Large intestine (tissue), 3 donors: ENCODE measurements at regions not wholly inside any gene's neighbourhood (a gene's known extent, or its start where the extent isn't known, plus 50 kb on each side); places are given as distances from the start of the nearest gene placed in this dataset.
"Not testable (repeated sequence)": the region's sequence is repeated elsewhere in the genome, so short reads cannot be mapped to it uniquely, and the experiment has no call there.

Experiments
- DNase-seq, 2 donors: peaks; one replicate each; pipeline versions ENCODE4 v3.0.0 to v3.0.0-alpha.2; 2013
- H3K27ac ChIP-seq: one replicate; pipeline ENCODE4 v1.5.1; 2013; ENCODE audit warnings: low read length
- H3K27me3 ChIP-seq: 2 replicates; pipeline ENCODE4 v1.6.1; 2013; ENCODE audit warnings: low read length; ENCODE audit not compliant: control insufficient read depth, insufficient read depth
- H3K36me3 ChIP-seq: 2 replicates; pipeline ENCODE4 v1.6.1; 2013; ENCODE audit warnings: low read length; ENCODE audit not compliant: control insufficient read depth, insufficient read depth
- H3K4me1 ChIP-seq: one replicate; pipeline ENCODE4 v1.6.1; 2013; ENCODE audit warnings: low read length; ENCODE audit not compliant: control insufficient read depth, insufficient read depth
- H3K4me3 ChIP-seq: one replicate; pipeline ENCODE4 v1.5.1; 2013; ENCODE audit warnings: low read length
- H3K9me3 ChIP-seq: one replicate; pipeline ENCODE4 v1.6.1; 2013; ENCODE audit warnings: mild to moderate bottlenecking, low read depth, low read length, moderate library complexity; ENCODE audit not compliant: control insufficient read depth
- WGBS: methylation state at CpG from one replicate; pipeline ENCODE4 v1.1.5; 2013; ENCODE audit warnings: low lambda C conversion rate; ENCODE audit not compliant: insufficient coverage; 5-methylcytosine and 5-hydroxymethylcytosine counted together

GRCh38 chr15:23773093-23773492, 86.0 kb upstream of the NDN start:
- Histone ChIP-seq H3K9me3 (no peaks in the 10 kb centered on the region), H3K4me1 (no peaks in the 10 kb centered on the region), H3K4me3 (no peak overlapping the region), H3K27ac (no peak overlapping the region), H3K27me3 (no peaks in the 10 kb centered on the region), H3K36me3 (no peaks in the 10 kb centered on the region)
- DNase-seq = no peak

DNA sequence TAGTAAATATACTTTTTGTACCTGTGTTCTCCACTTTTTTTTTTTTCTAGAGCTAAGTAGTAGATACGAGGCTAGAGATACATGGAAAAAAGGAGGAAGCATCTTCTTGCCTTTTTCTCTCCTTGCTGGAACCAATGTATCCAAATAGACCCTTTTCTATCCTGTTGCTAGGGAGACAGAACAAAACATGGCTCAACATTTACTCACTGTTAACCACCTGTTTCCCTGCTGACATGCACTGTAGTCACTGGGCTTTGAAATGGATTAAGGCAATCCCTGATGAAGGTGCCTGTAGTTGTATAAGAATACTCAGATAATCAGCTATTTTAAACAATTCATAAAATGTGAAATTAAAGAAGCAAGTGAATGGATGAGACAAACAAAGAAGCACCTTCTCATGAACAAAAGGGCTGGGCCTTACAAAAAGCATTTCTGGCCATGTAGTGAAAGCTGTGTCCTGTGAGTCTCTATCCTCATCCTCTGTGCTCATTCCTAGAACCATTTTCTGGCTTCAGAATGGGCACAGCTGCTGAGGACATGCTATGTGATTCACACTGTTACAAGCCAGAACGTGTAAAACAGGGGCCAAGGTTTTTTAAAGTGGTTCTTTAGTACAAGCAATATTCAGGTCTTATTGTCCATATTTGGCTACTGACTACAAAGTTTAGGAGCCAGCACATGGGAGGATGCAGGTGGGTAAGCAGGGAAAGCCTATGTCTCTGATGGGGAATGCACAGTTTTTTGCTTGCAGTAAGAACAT, 100.4 kb upstream of the NDN start:
- DNase-seq = no peak
- H3K4me1 ChIP-seq = no peaks in the 10 kb centered on the region
- H3K27ac ChIP-seq = no peak overlapping the region
- no peaks in the 10 kb centered on the region for H3K36me3 ChIP-seq
- H3K9me3 ChIP-seq = no peaks in the 10 kb centered on the region
- no peaks in the 10 kb centered on the region for H3K27me3 ChIP-seq
- WGBS = no CpG with 5 or more reads among the region's 2 CpGs
- no peak overlapping the region for H3K4me3 ChIP-seq

- no peaks in the 10 kb centered on the region for H3K9me3 ChIP-seq
- H3K27ac ChIP-seq = no peak overlapping the region
- H3K36me3 ChIP-seq = no peaks in the 10 kb centered on the region
- H3K27me3 ChIP-seq = no peaks in the 10 kb centered on the region
- no peaks in the 10 kb centered on the region for H3K4me1 ChIP-seq
- no peak overlapping the region for H3K4me3 ChIP-seq
- DNase-seq = no peak
- WGBS = no CpG with 5 or more reads among the region's 6 CpGs
Measured at GRCh38 chr15:23793191-23793680, 106.1 kb upstream of the NDN start.

GRCh38 chr15:23797747-23798446, 110.8 kb upstream of the NDN start:
- H3K4me3 ChIP-seq = no peak overlapping the region
- no peaks in the 10 kb centered on the region for H3K4me1 ChIP-seq
- H3K27ac ChIP-seq = no peak overlapping the region
- no peaks in the 10 kb centered on the region for H3K9me3 ChIP-seq
- no peaks in the 10 kb centered on the region for H3K36me3 ChIP-seq
- peak in 1 of 2 donors; percentile 1 for DNase-seq
- no CpG with 5 or more reads among the region's 22 CpGs for WGBS
- no peaks in the 10 kb centered on the region for H3K27me3 ChIP-seq

GRCh38 chr15:23801881-23802280, 114.8 kb upstream of the NDN start:
- no peaks in the 10 kb centered on the region for H3K27me3 ChIP-seq
- no peak overlapping the region for H3K27ac ChIP-seq
- H3K9me3 ChIP-seq = no peaks in the 10 kb centered on the region
- DNase-seq = no peak
- H3K4me1 ChIP-seq = no peaks in the 10 kb centered on the region
- no peak overlapping the region for H3K4me3 ChIP-seq
- H3K36me3 ChIP-seq = no peaks in the 10 kb centered on the region
- WGBS = no CpG with 5 or more reads among the region's 2 CpGs

DNA sequence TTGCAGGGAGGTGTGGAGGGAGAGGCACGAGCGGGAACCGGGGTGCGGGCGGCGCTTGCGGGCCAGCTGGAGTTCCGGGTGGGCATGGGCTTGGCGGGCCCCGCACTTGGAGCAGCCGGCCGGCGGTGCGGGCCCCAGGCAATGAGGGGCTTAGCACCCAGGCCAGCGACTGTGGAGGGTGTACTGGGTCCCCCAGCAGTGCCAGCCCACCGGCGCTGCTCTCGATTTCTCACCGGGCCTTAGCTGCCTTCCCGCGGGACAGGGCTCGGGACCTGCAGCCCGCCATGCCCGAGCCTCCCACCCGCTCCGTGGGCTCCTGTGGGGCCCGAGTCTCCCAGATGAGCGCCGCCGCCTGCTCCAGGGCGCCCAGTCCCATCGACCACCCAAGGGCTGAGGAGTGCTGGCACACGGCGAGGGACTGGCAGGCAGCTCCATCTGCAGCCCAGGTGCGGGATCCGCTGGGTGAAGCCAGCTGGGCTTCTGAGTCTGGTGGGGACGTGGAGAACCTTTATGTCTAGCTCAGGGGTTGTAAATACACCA, 115.9 kb upstream of the NDN start:
- no CpG with 5 or more reads among the region's 37 CpGs for WGBS
- not testable (repeated sequence) for H3K4me3 ChIP-seq, H3K4me1 ChIP-seq, H3K27me3 ChIP-seq, DNase-seq, H3K36me3 ChIP-seq, H3K27ac ChIP-seq, H3K9me3 ChIP-seq

DNA sequence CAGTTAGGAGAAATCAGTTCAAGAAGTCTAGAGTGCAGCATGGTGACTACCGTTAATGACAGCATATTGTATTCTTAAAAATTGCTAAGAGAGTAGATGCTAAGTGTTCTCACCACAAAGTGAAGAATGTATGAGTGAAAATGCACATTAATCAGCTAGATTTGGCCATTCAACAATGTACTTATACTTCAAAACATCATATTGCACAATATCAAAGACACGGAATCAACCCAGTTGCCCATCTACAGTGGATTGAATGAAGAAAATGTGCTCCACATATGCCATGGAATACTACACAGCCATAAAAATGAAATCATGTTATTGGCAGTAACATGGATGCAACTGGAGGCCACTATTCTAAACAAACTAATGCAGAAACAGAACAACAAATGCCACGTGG, 119.9 kb upstream of the NDN start:
- WGBS = no CpG with 5 or more reads among the region's 3 CpGs
- no peak for DNase-seq
- H3K4me3 ChIP-seq = no peak overlapping the region
- no peak overlapping the region for H3K27ac ChIP-seq
- no peaks in the 10 kb centered on the region for H3K4me1 ChIP-seq
- no peaks in the 10 kb centered on the region for H3K27me3 ChIP-seq
- H3K36me3 ChIP-seq = no peaks in the 10 kb centered on the region
- peaks cover 2% of the 10 kb centered on the region for H3K9me3 ChIP-seq

GRCh38 chr15:23823508-23823907, 136.4 kb upstream of the NDN start:
- no peaks in the 10 kb centered on the region for H3K36me3 ChIP-seq
- peaks cover 5% of the 10 kb centered on the region for H3K9me3 ChIP-seq
- no peaks in the 10 kb centered on the region for H3K27me3 ChIP-seq
- H3K4me3 ChIP-seq = no peak overlapping the region
- no peak overlapping the region for H3K27ac ChIP-seq
- peak in 1 of 2 donors; percentile 4 for DNase-seq
- no CpG with 5 or more reads among the region's 7 CpGs for WGBS
- H3K4me1 ChIP-seq = no peaks in the 10 kb centered on the region

GRCh38 chr15:23828786-23829185, 141.7 kb upstream of the NDN start:
- 86% methylated on average over 1 of the region's 1 CpG for WGBS
- no peak for DNase-seq
- Histone ChIP-seq H3K27me3 (no peaks in the 10 kb centered on the region), H3K9me3 (no peaks in the 10 kb centered on the region), H3K36me3 (no peaks in the 10 kb centered on the region), H3K27ac (no peak overlapping the region), H3K4me3 (no peak overlapping the region), H3K4me1 (no peaks in the 10 kb centered on the region)

GRCh38 chr15:23835953-23836352, 148.8 kb upstream of the NDN start:
- H3K27me3 ChIP-seq = no peaks in the 10 kb centered on the region
- no peak overlapping the region for H3K27ac ChIP-seq
- no peaks in the 10 kb centered on the region for H3K9me3 ChIP-seq
- H3K36me3 ChIP-seq = no peaks in the 10 kb centered on the region
- H3K4me1 ChIP-seq = no peaks in the 10 kb centered on the region
- no peak for DNase-seq
- H3K4me3 ChIP-seq = no peak overlapping the region
- WGBS = 89% methylated on average over 1 of the region's 2 CpGs
